Kidney (tissue), 13 donors: ENCODE measurements at regions not wholly inside any gene's neighbourhood (a gene's known extent, or its start where the extent isn't known, plus 50 kb on each side); places are given as distances from the start of the nearest gene placed in this dataset.

Experiments used
- DNase-seq, 5 donors: peaks; one replicate each; pipeline ENCODE4 v3.0.0-alpha.2; 2013 to 2020
- FAIRE-seq: peaks from 2 replicates; lab custom pipeline; 2012; peaks lifted over from hg19 to GRCh38; lab: Jason Lieb, UNC
- H3K27ac ChIP-seq, 2 donors: one replicate each; pipeline ENCODE4 v1.7.0; 2013; ENCODE audit warnings: low read depth in 2 of 2, low read length in 2 of 2, inconsistent platforms in 1 of 2
- H3K27me3 ChIP-seq: one replicate; pipeline ENCODE4 v1.7.1; 2013; ENCODE audit warnings: low read length, inconsistent platforms; ENCODE audit not compliant: control insufficient read depth, insufficient read depth
- H3K36me3 ChIP-seq, 3 donors: one replicate each; pipeline versions ENCODE4 v1.7.0 to v1.7.1; 2013; ENCODE audit warnings: low read length in 3 of 3, control low read depth in 1 of 3, inconsistent platforms in 1 of 3; ENCODE audit not compliant: insufficient read depth in 3 of 3, control insufficient read depth in 2 of 3
- H3K4me1 ChIP-seq, 3 donors: one replicate each; pipeline versions ENCODE4 v1.7.0 to v1.7.1; 2013; ENCODE audit warnings: low read length in 3 of 3, inconsistent platforms in 1 of 3, low read depth in 1 of 3; ENCODE audit not compliant: control insufficient read depth in 2 of 3, insufficient read depth in 2 of 3
- H3K4me3 ChIP-seq, 3 donors: one replicate each; pipeline versions ENCODE4 v1.7.0 to v1.8.1; 2013; ENCODE audit warnings: low read length in 3 of 3, control low read depth in 1 of 3, inconsistent platforms in 1 of 3
- H3K9ac ChIP-seq, 3 donors: one replicate each; pipeline versions ENCODE4 v1.7.0 to v1.7.1; 2013; ENCODE audit warnings: low read length in 3 of 3, control low read depth in 1 of 3, inconsistent platforms in 1 of 3
- H3K9me3 ChIP-seq, 3 donors: one replicate each; pipeline versions ENCODE4 v1.7.0 to v1.7.1; 2013; ENCODE audit warnings: low read length in 3 of 3, control low read depth in 1 of 3, inconsistent platforms in 1 of 3; ENCODE audit not compliant: control insufficient read depth in 2 of 3, insufficient read depth in 1 of 3
- intact Hi-C: fragments of 100-400 bp; cut with DNase I; formaldehyde crosslinking; loops from one replicate; pipeline ENCODE4 v1.11.1; 2022
- TF ChIP-seq, protein P1 (sequence below): IDR thresholded peaks from 3 replicates; pipeline ENCODE4 v1.5.1; 2012; ENCODE audit warnings: mild to moderate bottlenecking, moderate library complexity, borderline replicate concordance; ENCODE audit not compliant: insufficient read depth; ENCODE audit errors: extremely low read depth
- donor health status: control.
- donor health status: control.
- donor health status: control.
- donor health status: control.
- donor health status: control.
- donor health status: DM: yes; HTN: yes; CAD: no.
- donor health status: Normal renal cell carcinoma (clear cell type).

DNA sequence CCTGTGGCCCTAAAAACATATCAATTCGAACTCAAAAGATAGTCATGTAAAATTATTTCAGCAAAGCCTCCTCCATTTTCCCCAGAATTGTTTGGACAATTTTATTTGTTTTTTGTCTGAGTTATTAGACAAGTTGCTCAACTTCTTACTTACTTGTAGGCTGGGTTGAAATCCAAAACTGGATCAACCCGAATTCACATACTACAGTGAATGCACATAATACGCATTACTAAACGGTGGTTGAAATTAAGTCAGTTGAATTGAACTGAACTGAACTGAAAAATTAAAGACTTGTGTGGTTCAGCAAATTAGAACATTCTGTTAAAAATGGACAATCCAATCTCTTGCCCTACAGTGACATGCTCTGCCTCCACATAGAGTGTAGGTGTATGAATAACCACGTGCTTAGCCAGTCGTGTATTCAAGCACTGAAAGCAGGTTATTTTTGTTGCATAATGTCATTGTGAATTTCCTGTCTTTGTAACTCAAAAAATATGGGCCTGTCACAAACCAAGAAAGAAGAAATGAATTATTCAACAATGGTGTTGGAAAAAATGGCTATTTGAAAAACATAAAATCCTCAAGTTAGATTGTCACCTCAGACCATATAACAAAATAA lies 441.0 kb downstream of the TXNL1 start:
- Histone ChIP-seq H3K4me1 (no peaks in the 10 kb centered on the region), H3K4me3 (no peak overlapping the region), H3K9me3 (no peaks in the 10 kb centered on the region), H3K36me3 (no peaks in the 10 kb centered on the region), H3K9ac (no peak overlapping the region), H3K27ac (no peak overlapping the region), H3K27me3 (no peaks in the 10 kb centered on the region)
- DNase-seq: no peak
- FAIRE-seq: no peak
- intact Hi-C loops: no loop called here
- TF ChIP-seq, protein P1, sequence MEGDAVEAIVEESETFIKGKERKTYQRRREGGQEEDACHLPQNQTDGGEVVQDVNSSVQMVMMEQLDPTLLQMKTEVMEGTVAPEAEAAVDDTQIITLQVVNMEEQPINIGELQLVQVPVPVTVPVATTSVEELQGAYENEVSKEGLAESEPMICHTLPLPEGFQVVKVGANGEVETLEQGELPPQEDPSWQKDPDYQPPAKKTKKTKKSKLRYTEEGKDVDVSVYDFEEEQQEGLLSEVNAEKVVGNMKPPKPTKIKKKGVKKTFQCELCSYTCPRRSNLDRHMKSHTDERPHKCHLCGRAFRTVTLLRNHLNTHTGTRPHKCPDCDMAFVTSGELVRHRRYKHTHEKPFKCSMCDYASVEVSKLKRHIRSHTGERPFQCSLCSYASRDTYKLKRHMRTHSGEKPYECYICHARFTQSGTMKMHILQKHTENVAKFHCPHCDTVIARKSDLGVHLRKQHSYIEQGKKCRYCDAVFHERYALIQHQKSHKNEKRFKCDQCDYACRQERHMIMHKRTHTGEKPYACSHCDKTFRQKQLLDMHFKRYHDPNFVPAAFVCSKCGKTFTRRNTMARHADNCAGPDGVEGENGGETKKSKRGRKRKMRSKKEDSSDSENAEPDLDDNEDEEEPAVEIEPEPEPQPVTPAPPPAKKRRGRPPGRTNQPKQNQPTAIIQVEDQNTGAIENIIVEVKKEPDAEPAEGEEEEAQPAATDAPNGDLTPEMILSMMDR: no peak

DNA sequence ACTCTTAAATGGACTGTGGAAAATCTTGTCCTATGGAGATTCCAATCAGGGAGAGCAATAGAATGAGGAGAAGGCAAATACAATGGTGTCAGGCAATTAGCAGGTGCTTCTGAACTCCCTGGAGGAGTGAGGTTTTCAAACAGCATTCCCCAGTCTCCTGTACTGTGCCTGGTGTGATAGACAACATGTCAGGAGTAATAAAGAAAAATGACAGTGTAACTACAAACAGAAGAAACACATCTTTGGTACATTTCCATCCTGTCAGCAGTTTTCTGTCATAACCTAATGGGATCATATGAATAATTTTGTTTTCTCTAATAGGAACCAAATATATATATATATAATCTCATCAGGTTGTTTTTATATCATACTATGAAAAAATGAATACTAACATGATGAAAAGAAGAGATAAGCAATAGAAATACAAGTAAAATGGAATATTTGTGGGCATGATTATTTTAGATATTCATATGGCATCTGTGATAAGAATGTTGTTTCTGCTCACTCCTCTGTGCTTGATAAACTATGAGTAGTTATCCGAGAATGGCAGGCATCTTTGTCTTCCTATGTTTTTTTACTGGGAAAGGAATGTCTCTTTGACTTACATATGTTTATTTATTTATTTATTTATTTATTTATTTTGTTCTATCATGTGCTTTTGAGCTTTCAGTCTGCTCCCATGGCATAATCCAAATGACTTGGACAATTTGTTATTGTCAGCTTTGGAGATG lies 441.7 kb downstream of the TXNL1 start:
- no peaks in the 10 kb centered on the region for H3K27me3 ChIP-seq
- no peak overlapping the region for H3K9ac ChIP-seq
- intact Hi-C loops: no loop called here
- TF ChIP-seq, protein P1: no peak
- H3K4me3 ChIP-seq: no peak overlapping the region
- H3K36me3 ChIP-seq: no peaks in the 10 kb centered on the region
- no peaks in the 10 kb centered on the region for H3K9me3 ChIP-seq
- FAIRE-seq: no peak
- DNase-seq: no peak
- H3K27ac ChIP-seq: no peak overlapping the region
- H3K4me1 ChIP-seq: no peaks in the 10 kb centered on the region

GRCh38 chr18:56191334-56191733 lies 447.1 kb downstream of the TXNL1 start:
- Histone ChIP-seq H3K9me3 (no peaks in the 10 kb centered on the region), H3K36me3 (no peaks in the 10 kb centered on the region), H3K27me3 (no peaks in the 10 kb centered on the region), H3K4me1 (peaks cover 0 to 2% (median 0%) of the 10 kb centered on the region in 3 donors), H3K9ac (no peak overlapping the region), H3K4me3 (peak overlapping the region in 2 of 3 donors; percentile 52 to 53), H3K27ac (no peak overlapping the region)
- intact Hi-C loops: no loop called here
- DNase-seq (no peak), FAIRE-seq (no peak)
- TF ChIP-seq, protein P1: no peak
